GM12872 (cell line): ENCODE measurements at regions not wholly inside any gene's neighbourhood (a gene's known extent, or its start where the extent isn't known, plus 50 kb on each side); places are given as distances from the start of the nearest gene placed in this dataset.

Experiments
- TF ChIP-seq, protein P1 (sequence below): IDR thresholded peaks from 3 replicates; pipeline ENCODE4 v1.5.1; 2011; ENCODE audit warnings: low read depth, mild to moderate bottlenecking, low read length, moderate library complexity; ENCODE audit not compliant: insufficient read depth

DNA sequence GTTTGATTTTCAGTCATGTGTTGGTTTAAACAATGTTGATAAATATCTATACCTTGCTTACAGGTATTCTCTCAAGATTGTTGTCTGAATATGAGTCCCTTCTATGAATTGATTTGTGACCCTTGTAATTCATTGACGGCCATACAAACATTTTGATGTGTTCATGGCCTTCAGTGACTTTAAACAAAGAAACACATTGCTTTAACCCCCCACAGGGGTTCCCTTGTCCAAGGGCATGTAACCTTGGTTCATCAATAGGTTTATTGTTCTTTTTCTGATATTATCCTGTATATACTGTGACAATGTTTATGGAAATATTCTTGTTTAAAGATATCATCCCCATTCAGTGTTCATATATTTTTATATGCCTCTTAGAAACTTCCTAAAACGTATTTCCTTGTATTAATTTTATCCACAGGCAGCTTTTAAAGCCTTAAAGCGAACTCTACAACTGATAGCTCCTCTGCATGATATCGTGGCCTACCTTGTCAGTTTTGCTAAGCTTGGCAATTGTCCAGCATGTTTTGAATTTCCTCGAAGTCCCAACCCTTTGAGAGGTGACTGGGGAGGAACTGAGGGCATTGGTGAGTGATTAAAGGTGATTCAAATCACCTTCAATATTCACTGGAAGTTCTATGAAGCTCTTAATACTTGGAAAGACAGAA is 87.0 kb downstream of the CD164 start:
- TF ChIP-seq, protein P1, sequence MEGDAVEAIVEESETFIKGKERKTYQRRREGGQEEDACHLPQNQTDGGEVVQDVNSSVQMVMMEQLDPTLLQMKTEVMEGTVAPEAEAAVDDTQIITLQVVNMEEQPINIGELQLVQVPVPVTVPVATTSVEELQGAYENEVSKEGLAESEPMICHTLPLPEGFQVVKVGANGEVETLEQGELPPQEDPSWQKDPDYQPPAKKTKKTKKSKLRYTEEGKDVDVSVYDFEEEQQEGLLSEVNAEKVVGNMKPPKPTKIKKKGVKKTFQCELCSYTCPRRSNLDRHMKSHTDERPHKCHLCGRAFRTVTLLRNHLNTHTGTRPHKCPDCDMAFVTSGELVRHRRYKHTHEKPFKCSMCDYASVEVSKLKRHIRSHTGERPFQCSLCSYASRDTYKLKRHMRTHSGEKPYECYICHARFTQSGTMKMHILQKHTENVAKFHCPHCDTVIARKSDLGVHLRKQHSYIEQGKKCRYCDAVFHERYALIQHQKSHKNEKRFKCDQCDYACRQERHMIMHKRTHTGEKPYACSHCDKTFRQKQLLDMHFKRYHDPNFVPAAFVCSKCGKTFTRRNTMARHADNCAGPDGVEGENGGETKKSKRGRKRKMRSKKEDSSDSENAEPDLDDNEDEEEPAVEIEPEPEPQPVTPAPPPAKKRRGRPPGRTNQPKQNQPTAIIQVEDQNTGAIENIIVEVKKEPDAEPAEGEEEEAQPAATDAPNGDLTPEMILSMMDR: no peak

DNA sequence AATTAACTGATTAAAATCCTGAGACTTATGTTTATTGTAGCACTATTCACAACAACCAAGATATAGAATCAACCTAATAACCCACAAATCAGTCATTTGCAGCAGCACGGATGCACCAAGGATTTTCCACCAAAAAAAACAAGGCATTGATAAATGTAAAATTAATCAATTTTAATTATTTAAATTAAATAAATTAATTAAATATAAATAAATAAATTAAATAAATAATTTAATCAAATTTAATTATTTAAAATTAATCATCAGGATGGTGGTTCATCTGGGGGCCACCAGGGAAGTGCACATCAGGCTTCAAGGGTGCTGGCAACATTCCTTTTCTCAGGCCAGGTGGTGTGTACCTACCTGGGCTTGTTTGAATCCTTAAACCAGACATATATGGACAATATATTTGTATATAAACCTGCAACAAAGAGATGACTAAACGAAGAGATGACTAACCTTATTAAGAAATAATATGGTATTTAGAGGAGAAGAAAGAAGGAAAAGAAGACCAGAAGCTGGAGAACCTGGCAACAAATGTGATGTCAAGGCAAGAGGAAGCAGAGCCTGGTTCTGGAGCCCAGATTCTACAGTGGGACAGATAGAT is 89.2 kb downstream of the CD164 start:
- TF ChIP-seq, protein P1: no peak

DNA sequence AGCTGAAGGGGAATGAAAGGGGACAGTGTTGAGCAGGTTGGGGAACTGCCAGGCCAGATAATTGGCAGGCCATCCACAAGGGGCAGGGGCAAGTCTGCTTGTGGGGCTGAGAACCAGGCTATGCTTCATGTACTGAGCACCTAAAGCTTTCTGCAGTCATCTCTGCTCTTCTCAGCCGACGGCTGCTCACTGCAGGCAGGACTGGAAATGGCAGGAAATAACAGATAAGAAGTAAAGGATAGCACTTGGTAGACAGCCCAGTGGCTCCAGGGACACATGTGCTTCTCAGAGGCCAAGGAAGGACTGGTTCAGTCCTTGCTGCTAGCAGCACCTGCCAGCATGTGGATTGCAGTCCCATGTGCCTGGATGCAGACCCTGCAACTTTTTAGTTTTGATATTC is 89.8 kb downstream of the CD164 start:
- TF ChIP-seq, protein P1: no peak

DNA sequence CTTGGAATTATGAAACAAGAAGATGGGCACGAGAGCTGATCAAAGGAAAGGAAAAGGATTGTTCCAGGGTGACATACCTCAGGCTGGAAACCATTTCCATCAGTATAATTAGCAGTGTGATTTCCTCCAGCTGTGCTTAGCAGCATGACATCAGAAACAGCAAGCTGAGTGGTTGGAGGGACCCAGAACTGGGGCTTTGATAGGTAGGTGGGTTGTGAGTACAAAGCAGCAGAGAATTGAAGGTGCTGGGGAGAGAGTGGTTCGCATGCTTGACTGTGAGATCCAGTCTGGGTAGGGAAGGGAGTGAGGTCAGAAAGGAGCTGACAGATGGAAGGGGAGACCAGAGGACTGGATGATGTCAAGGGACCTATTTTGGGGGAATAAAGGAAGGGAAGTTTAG is 90.4 kb downstream of the CD164 start:
- TF ChIP-seq, protein P1: no peak

DNA sequence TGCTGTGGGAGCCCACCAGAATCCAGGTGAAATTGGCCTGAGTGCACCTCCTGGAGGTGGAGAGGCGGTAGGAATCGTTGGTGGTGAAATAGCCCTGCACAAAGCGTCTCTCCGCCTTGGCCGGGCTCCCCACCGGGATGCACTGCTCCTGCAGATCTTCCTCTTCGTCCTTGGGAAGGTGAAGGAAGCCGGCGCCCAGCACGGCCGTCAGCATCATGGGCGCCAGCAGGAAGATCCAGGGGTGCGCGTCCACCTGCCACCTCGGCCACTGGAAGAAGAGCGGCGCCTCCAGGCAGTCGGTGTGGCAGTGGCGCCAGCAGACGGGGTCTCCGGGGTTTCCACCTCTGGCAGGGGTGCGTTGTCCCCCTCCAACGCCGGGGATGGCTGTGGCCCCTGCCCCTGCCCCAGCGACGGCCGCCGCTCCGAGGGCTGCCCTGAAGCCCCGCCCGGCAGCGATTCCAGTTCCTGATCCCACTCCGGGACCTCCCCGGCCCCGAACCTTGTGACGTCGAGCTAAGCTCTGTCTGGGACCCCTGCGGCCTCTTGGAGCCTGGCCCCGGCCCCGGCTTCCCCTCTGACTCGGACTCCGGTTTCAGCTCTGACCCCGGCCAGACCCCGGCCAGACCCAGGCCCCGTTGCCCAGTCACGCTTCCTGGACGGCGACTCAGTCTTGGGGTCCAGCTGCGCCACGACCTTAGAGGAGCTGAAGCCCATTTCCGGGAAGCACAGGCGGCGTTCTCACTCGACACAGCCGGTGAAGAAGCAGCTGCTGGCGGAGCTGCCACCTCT is 91.9 kb downstream of the CD164 start:
- TF ChIP-seq, protein P1: no peak

DNA sequence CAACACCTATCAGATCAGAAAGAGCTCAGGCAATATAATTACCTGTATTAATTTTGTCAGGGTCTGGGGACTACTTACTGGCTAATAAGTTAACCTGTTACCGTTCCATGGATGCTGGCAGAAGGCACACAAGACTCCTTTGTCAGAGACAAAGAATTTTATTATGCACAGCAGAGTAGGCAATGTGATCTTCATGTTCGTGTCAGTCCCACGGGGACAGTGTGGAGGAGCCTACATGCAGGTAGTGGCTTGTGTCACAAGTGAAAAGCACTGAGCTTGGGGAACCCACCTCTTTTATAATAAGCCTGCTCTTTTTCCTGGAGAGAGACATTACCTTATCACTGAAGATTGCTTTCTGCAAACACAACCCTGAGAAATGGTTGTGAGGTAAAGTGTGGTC is 96.9 kb downstream of the CD164 start:
- TF ChIP-seq, protein P1: no peak

DNA sequence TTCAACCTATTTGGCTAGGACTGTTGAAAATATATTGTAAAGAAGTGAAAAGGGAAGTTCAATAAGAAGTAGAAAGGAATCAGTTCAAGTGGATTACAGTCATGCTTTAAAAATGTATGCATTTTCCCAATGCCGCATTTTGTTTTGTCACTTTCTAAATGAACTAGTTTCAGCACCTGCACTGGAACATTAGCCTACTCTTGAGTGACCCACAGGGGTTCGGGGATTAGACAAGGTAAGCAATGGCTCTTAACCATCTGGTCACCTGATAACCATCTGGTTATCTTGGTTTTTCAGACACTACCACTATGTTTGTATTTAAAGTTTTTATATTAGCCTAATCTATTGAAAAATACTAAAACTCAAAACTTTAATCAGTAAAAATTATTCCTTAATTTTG is 97.6 kb downstream of the CD164 start:
- TF ChIP-seq, protein P1: no peak
